OCI-LY7 (cell line): ENCODE measurements at regions not wholly inside any gene's neighbourhood (a gene's known extent, or its start where the extent isn't known, plus 50 kb on each side); places are given as distances from the start of the nearest gene placed in this dataset.

Experiments
- BruUV-seq: library from RNA; stranded (reverse); fragments of 400-500 nt; replicated peaks from 2 replicates; lab custom pipeline; 2021; lab: Mats Ljungman, UMichigan
- CTCF ChIA-PET: fragments of 300-600 bp; sonication (Branson Sonifier 250); formaldehyde crosslinking; loops from one replicate; lab custom pipeline; 2022; ENCODE audit warnings: antibody characterized with exemption; ENCODE audit not compliant: unreplicated experiment; lab: Charles Lee
- POLR2A ChIA-PET: fragments of 300-600 bp; sonication (Branson Sonifier 250); formaldehyde crosslinking; loops from one replicate; lab custom pipeline; 2022; ENCODE audit warnings: antibody characterized with exemption; lab: Charles Lee
- DNase-seq: peaks from one replicate; pipeline ENCODE4 v3.0.0-alpha.2; 2015; ENCODE audit warnings: low spot score
- H2AFZ ChIP-seq: fragments of 200-600 bp; sonication (generic), shearing (Covaris generic); 2 replicates; pipeline ENCODE4 v1.6.1; 2014; ENCODE audit warnings: mild to moderate bottlenecking, antibody characterized with exemption, low read length, moderate library complexity
- H3K27ac ChIP-seq: fragments of 200-600 bp; sonication (generic); 2 replicates; pipeline ENCODE4 v1.5.1; 2014; ENCODE audit warnings: mixed run types, low read depth, mild to moderate bottlenecking, moderate library complexity, low read length, inconsistent platforms; ENCODE audit not compliant: poor library complexity, severe bottlenecking
- H3K36me3 ChIP-seq: fragments of 200-600 bp; sonication (generic); 2 replicates; pipeline ENCODE4 v1.6.1; 2014; ENCODE audit warnings: mild to moderate bottlenecking, antibody characterized with exemption, low read length, moderate library complexity, mixed read lengths; ENCODE audit not compliant: insufficient read depth
- H3K4me1 ChIP-seq: fragments of 200-600 bp; sonication (generic); 2 replicates; pipeline ENCODE4 v1.5.1; 2014; ENCODE audit warnings: mild to moderate bottlenecking, low read length; ENCODE audit not compliant: insufficient read depth, poor library complexity, severe bottlenecking
- H3K4me2 ChIP-seq: fragments of 200-600 bp; sonication (generic); 2 replicates; pipeline ENCODE4 v1.6.1; 2014; ENCODE audit warnings: mild to moderate bottlenecking, low read length
- H3K4me3 ChIP-seq: fragments of 200-600 bp; sonication (generic); 2 replicates; pipeline ENCODE4 v1.5.1; 2014; ENCODE audit warnings: mild to moderate bottlenecking, low read depth, low read length; ENCODE audit not compliant: poor library complexity, severe bottlenecking
- H3K79me2 ChIP-seq: fragments of 200-600 bp; sonication (generic); 2 replicates; pipeline ENCODE4 v1.6.1; 2016; ENCODE audit warnings: low read depth, mild to moderate bottlenecking, low read length, moderate library complexity, mixed read lengths; ENCODE audit not compliant: insufficient read depth
- H3K9me2 ChIP-seq: fragments of 200-600 bp; sonication (generic); 2 replicates; pipeline ENCODE4 v1.6.1; 2016; ENCODE audit warnings: mild to moderate bottlenecking, low read length, mixed read lengths; ENCODE audit not compliant: insufficient read depth
- H3K9me3 ChIP-seq: fragments of 200-600 bp; sonication (generic); 2 replicates; pipeline ENCODE4 v1.6.1; 2014; ENCODE audit warnings: mild to moderate bottlenecking, mixed run types, low read length, mixed read lengths
- H4K20me1 ChIP-seq: fragments of 200-600 bp; sonication (generic); 2 replicates; pipeline ENCODE4 v1.6.1; 2014; ENCODE audit warnings: mild to moderate bottlenecking, antibody characterized with exemption, low read length, moderate library complexity, mixed read lengths; ENCODE audit not compliant: insufficient read depth
- EZH2phosphoT487 ChIP-seq: fragments of 200-600 bp; sonication (generic); IDR thresholded peaks from 2 replicates; pipeline ENCODE4 v1.6.1; 2018; ENCODE audit warnings: low read depth, borderline replicate concordance, mild to moderate bottlenecking, mixed run types, antibody characterized with exemption, low read length, moderate library complexity, mixed read lengths
- intact Hi-C: fragments of 100-400 bp; cut with micrococcal nuclease; formaldehyde crosslinking; loops from one replicate; pipeline ENCODE4 v1.10.0; 2022; ENCODE audit not compliant: unreplicated experiment
- TF ChIP-seq, protein P1 (sequence below): fragments of 200-600 bp; sonication (generic); conservative IDR thresholded peaks from 2 replicates; pipeline ENCODE4 v1.5.1; 2014; ENCODE audit warnings: mild to moderate bottlenecking, antibody characterized with exemption, low read length, moderate library complexity, mixed read lengths

DNA sequence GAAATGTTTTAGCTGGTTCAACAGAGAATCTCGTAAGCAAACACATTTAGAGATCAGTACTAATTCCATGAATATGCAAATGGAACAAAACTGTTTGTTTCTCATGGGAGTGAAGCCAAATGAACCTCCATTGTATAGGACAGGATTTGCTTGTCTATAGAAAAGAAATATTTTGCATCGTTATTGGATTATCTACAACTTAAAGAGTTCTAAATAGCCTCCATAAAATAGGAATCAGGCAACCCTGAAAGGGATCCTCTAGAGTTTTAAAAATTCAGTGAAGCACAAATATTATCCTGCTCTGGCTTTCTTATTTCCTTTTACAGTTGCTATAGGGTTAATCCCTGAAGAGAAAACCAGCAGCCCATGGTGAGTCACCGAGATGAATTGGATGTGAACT lies 378.4 kb upstream of the NRXN1 start:
- H2AFZ ChIP-seq, result no peak overlapping the region
- no peaks in the 10 kb centered on the region for H4K20me1 ChIP-seq
- H3K4me1 ChIP-seq, result no peaks in the 10 kb centered on the region
- BruUV-seq, result no TSS peak
- H3K9me3 ChIP-seq, result no peaks in the 10 kb centered on the region
- no peak for TF ChIP-seq EZH2phosphoT487
- TF ChIP-seq, protein P1, sequence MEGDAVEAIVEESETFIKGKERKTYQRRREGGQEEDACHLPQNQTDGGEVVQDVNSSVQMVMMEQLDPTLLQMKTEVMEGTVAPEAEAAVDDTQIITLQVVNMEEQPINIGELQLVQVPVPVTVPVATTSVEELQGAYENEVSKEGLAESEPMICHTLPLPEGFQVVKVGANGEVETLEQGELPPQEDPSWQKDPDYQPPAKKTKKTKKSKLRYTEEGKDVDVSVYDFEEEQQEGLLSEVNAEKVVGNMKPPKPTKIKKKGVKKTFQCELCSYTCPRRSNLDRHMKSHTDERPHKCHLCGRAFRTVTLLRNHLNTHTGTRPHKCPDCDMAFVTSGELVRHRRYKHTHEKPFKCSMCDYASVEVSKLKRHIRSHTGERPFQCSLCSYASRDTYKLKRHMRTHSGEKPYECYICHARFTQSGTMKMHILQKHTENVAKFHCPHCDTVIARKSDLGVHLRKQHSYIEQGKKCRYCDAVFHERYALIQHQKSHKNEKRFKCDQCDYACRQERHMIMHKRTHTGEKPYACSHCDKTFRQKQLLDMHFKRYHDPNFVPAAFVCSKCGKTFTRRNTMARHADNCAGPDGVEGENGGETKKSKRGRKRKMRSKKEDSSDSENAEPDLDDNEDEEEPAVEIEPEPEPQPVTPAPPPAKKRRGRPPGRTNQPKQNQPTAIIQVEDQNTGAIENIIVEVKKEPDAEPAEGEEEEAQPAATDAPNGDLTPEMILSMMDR, result no peak
- ChIA-PET CTCF (no interaction called here), POLR2A (no interaction called here)
- no peaks in the 10 kb centered on the region for H3K36me3 ChIP-seq
- intact Hi-C loops, result no loop called here
- H3K27ac ChIP-seq, result no peak overlapping the region
- no peak overlapping the region for H3K4me2 ChIP-seq
- H3K4me3 ChIP-seq, result no peak overlapping the region
- no peak for DNase-seq
- H3K9me2 ChIP-seq, result no peaks in the 10 kb centered on the region
- no peaks in the 10 kb centered on the region for H3K79me2 ChIP-seq

DNA sequence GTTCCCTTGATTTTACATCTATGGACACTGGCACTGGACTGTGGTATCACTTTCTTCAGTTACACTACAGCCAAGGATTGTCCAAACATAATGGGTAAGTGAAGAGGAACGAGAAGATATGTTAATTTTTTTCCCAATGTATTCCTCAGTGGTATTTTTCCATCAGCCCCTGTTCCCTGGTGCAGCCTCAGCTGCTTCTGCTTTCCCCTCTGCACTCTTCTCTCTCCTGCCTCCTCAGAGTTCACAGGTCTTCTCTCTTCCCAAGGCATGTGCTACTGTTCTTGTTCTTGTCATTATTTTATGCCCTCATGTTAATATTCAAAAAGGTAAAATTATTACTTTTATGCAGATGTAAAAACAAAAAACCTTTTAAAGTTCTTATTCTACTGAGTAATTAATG lies 378.0 kb upstream of the NRXN1 start:
- Histone ChIP-seq H2AFZ (no peak overlapping the region), H3K4me1 (no peaks in the 10 kb centered on the region), H3K9me3 (no peaks in the 10 kb centered on the region), H3K36me3 (no peaks in the 10 kb centered on the region), H3K9me2 (no peaks in the 10 kb centered on the region), H3K4me3 (no peak overlapping the region), H3K27ac (no peak overlapping the region), H4K20me1 (no peaks in the 10 kb centered on the region), H3K79me2 (no peaks in the 10 kb centered on the region), H3K4me2 (no peak overlapping the region)
- BruUV-seq, result no TSS peak
- TF ChIP-seq, protein P1, result no peak
- TF ChIP-seq EZH2phosphoT487, result no peak
- POLR2A ChIA-PET, result no interaction called here
- CTCF ChIA-PET, result no interaction called here
- DNase-seq, result no peak
- intact Hi-C loops, result no loop called here

DNA sequence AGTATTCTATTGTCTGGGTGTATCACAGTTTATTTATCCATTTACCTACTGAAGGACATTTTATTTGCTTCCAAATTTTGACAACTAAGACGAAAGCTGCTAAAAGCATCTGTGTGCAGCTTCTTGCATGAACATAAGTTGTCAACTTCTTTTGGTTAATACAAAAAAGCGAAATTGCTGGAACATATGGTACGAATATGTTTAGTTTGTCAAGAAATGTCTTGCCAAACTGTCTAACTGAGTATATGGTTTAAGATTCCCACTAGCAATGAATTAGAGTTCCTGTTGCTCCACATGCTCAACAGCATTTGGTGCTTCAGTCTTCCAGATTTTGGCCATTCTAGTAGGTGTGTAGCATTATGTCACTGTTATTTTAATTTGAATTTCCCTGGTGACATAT lies 372.3 kb upstream of the NRXN1 start:
- Histone ChIP-seq H2AFZ (no peak overlapping the region), H3K9me3 (no peaks in the 10 kb centered on the region), H3K36me3 (no peaks in the 10 kb centered on the region), H4K20me1 (no peaks in the 10 kb centered on the region), H3K27ac (no peak overlapping the region), H3K4me1 (no peaks in the 10 kb centered on the region), H3K4me3 (no peak overlapping the region), H3K9me2 (no peaks in the 10 kb centered on the region), H3K4me2 (no peak overlapping the region), H3K79me2 (no peaks in the 10 kb centered on the region)
- intact Hi-C loops, result no loop called here
- TF ChIP-seq, protein P1, result no peak
- no peak for TF ChIP-seq EZH2phosphoT487
- ChIA-PET POLR2A (no interaction called here), CTCF (no interaction called here)
- no peak for DNase-seq
- BruUV-seq, result no TSS peak
